GM10248 (cell line): ENCODE measurements at regions not wholly inside any gene's neighbourhood (a gene's known extent, or its start where the extent isn't known, plus 50 kb on each side); places are given as distances from the start of the nearest gene placed in this dataset.

Experiments
- CTCF ChIA-PET: fragments of 300-600 bp; sonication (Branson Sonifier 250); formaldehyde crosslinking; extraction: SDS; loops from one replicate; lab custom pipeline; 2021; ENCODE audit warnings: antibody characterized with exemption; lab: Yijun Ruan, JAX
- POLR2A ChIA-PET: fragments of 350-650 bp; sonication (Branson Sonifier 250); formaldehyde crosslinking; extraction: SDS; loops from one replicate; lab custom pipeline; 2020; ENCODE audit warnings: antibody characterized with exemption; lab: Yijun Ruan, JAX
- DNase-seq: peaks from one replicate; pipeline ENCODE4 v3.0.0; 2012; ENCODE audit errors: extremely low spot score
- CTCF ChIP-seq: IDR thresholded peaks from 2 replicates; pipeline ENCODE4 v1.5.1; 2012; ENCODE audit warnings: mild to moderate bottlenecking, low read depth; ENCODE audit errors: extremely low read depth, missing control alignments, control extremely low read depth

GRCh38 chr4:96248225-96248624 lies 408.3 kb downstream of the PDHA2 start:
- no peak for DNase-seq
- POLR2A ChIA-PET: no interaction called here
- CTCF ChIA-PET: no interaction called here
- TF ChIP-seq CTCF: no peak

GRCh38 chr4:96260064-96260682 lies 420.3 kb downstream of the PDHA2 start:
- DNase-seq: no peak
- no peak for TF ChIP-seq CTCF
- ChIA-PET POLR2A (no interaction called here), CTCF (no interaction called here)

- no peak for TF ChIP-seq CTCF
- ChIA-PET POLR2A (no interaction called here), CTCF (no interaction called here)
- DNase-seq: no peak
Observed at GRCh38 chr4:96262057-96262456, 422.2 kb downstream of the PDHA2 start.

GRCh38 chr4:96263291-96263690 lies 423.4 kb downstream of the PDHA2 start:
- ChIA-PET CTCF (interaction anchor here (2.1 kb wide), 1 partner anchor 10 kb away, joined by 4 read pairs; no protein-coding TSS in a partner anchor), POLR2A (no interaction called here)
- no peak for DNase-seq
- TF ChIP-seq CTCF: no peak

GRCh38 chr4:96264941-96265463 lies 425.1 kb downstream of the PDHA2 start:
- DNase-seq: no peak
- ChIA-PET CTCF (interaction anchor here (1.0 to 2.1 kb wide), 2 partner anchors 8 to 12 kb away, joined by 3 to 4 read pairs; no protein-coding TSS in a partner anchor), POLR2A (no interaction called here)
- no peak for TF ChIP-seq CTCF

GRCh38 chr4:96293806-96294205 lies 453.9 kb downstream of the PDHA2 start:
- ChIA-PET POLR2A (no interaction called here), CTCF (no interaction called here)
- no peak for DNase-seq
- no peak for TF ChIP-seq CTCF
